Upper lobe of right lung (tissue), 1 donor: ENCODE measurements at regions not wholly inside any gene's neighbourhood (a gene's known extent, or its start where the extent isn't known, plus 50 kb on each side); places are given as distances from the start of the nearest gene placed in this dataset.

Experiments used
- ATAC-seq: fragments of 200-7000 bp; cut with Tn5 transposase; one replicate; pipeline ENCODE4 v1.9.1; 2020; ENCODE audit warnings: mild to moderate bottlenecking, moderate library complexity
- DNase-seq: peaks from one replicate; pipeline ENCODE4 v3.0.0-alpha.2; 2020
- H3K27ac ChIP-seq: fragments of 200-600 bp; one replicate; pipeline ENCODE4 v1.8.0; 2022
- H3K27me3 ChIP-seq: fragments of 200-600 bp; one replicate; pipeline ENCODE4 v1.8.0; 2022; ENCODE audit warnings: mild to moderate bottlenecking
- H3K36me3 ChIP-seq: fragments of 200-600 bp; one replicate; pipeline ENCODE4 v1.8.0; 2022
- H3K4me1 ChIP-seq: fragments of 200-600 bp; one replicate; pipeline ENCODE4 v1.8.0; 2022
- H3K4me3 ChIP-seq: fragments of 200-600 bp; one replicate; pipeline ENCODE4 v1.8.0; 2022; ENCODE audit warnings: mild to moderate bottlenecking
- H3K9me3 ChIP-seq: fragments of 200-600 bp; one replicate; pipeline ENCODE4 v1.8.0; 2022
- CTCF ChIP-seq: fragments of 200-600 bp; IDR thresholded peaks from one replicate; pipeline ENCODE4 v1.8.0; 2022; ENCODE audit warnings: antibody characterized with exemption
- intact Hi-C: fragments of 100-400 bp; cut with DNase I; formaldehyde crosslinking; loops from one replicate; pipeline ENCODE4 v1.11.0; 2022
- donor health status: DM: no; HTN: yes; CAD: no; lungs with severe emphysema.

GRCh38 chr18:40326985-40327384 is 1628.0 kb upstream of the PIK3C3 start:
- H3K36me3 ChIP-seq: no peaks in the 10 kb centered on the region
- no peak for ATAC-seq
- H3K4me1 ChIP-seq: no peaks in the 10 kb centered on the region
- no peak for TF ChIP-seq CTCF
- no peaks in the 10 kb centered on the region for H3K9me3 ChIP-seq
- no peaks in the 10 kb centered on the region for H3K27me3 ChIP-seq
- H3K4me3 ChIP-seq: no peak overlapping the region
- no peak for DNase-seq
- no peak overlapping the region for H3K27ac ChIP-seq
- intact Hi-C loops: no loop called here

GRCh38 chr18:40325988-40326387 is 1629.0 kb upstream of the PIK3C3 start:
- Histone ChIP-seq H3K36me3 (no peaks in the 10 kb centered on the region), H3K9me3 (no peaks in the 10 kb centered on the region), H3K27me3 (no peaks in the 10 kb centered on the region), H3K4me1 (no peaks in the 10 kb centered on the region), H3K4me3 (no peak overlapping the region), H3K27ac (no peak overlapping the region)
- TF ChIP-seq CTCF: no peak
- ATAC-seq: no peak
- intact Hi-C loops: no loop called here
- no peak for DNase-seq

GRCh38 chr18:40314199-40314598 is 1640.8 kb upstream of the PIK3C3 start:
- Histone ChIP-seq H3K36me3 (no peaks in the 10 kb centered on the region), H3K27me3 (no peaks in the 10 kb centered on the region), H3K4me3 (no peak overlapping the region), H3K9me3 (no peaks in the 10 kb centered on the region), H3K4me1 (no peaks in the 10 kb centered on the region), H3K27ac (no peak overlapping the region)
- DNase-seq (no peak), ATAC-seq (no peak)
- intact Hi-C loops: no loop called here
- TF ChIP-seq CTCF: no peak

- DNase-seq: no peak
- Histone ChIP-seq H3K4me1 (no peaks in the 10 kb centered on the region), H3K27me3 (no peaks in the 10 kb centered on the region), H3K36me3 (no peaks in the 10 kb centered on the region), H3K27ac (no peak overlapping the region), H3K4me3 (no peak overlapping the region), H3K9me3 (no peaks in the 10 kb centered on the region)
- intact Hi-C loops: no loop called here
- TF ChIP-seq CTCF: no peak
- no peak for ATAC-seq
Observed at GRCh38 chr18:40313030-40313642, 1641.9 kb upstream of the PIK3C3 start.

- no peaks in the 10 kb centered on the region for H3K4me1 ChIP-seq
- TF ChIP-seq CTCF: no peak
- H3K4me3 ChIP-seq: no peak overlapping the region
- DNase-seq: no peak
- no peaks in the 10 kb centered on the region for H3K27me3 ChIP-seq
- H3K27ac ChIP-seq: no peak overlapping the region
- intact Hi-C loops: no loop called here
- H3K9me3 ChIP-seq: no peaks in the 10 kb centered on the region
- ATAC-seq: no peak
- H3K36me3 ChIP-seq: no peaks in the 10 kb centered on the region
Observed at GRCh38 chr18:40307627-40308026, 1647.4 kb upstream of the PIK3C3 start.
